Small intestine (tissue), 7 donors: ENCODE measurements at regions not wholly inside any gene's neighbourhood (a gene's known extent, or its start where the extent isn't known, plus 50 kb on each side); places are given as distances from the start of the nearest gene placed in this dataset.

Experiments
- DNase-seq, 2 donors: peaks; one replicate each; pipeline versions ENCODE4 v3.0.0 to v3.0.0-alpha.2; 2013
- FAIRE-seq: peaks from 2 replicates; lab custom pipeline; 2012; peaks lifted over from hg19 to GRCh38; lab: Jason Lieb, UNC
- H3K27ac ChIP-seq, 3 donors: one replicate each; pipeline ENCODE4 v1.5.1; 2013; ENCODE audit warnings: low read length in 2 of 3, mild to moderate bottlenecking in 2 of 3, control low read depth in 1 of 3, inconsistent platforms in 1 of 3, low read depth in 1 of 3, moderate library complexity in 1 of 3
- H3K27me3 ChIP-seq, 3 donors: one replicate each; pipeline ENCODE4 v1.6.1; 2013; ENCODE audit warnings: low read length in 3 of 3, inconsistent platforms in 1 of 3; ENCODE audit not compliant: control insufficient read depth in 3 of 3, insufficient read depth in 3 of 3
- H3K36me3 ChIP-seq, 3 donors: one replicate each; pipeline ENCODE4 v1.6.1; 2013; ENCODE audit warnings: low read length in 3 of 3, inconsistent platforms in 1 of 3, low read depth in 1 of 3, mild to moderate bottlenecking in 1 of 3, moderate library complexity in 1 of 3; ENCODE audit not compliant: control insufficient read depth in 3 of 3, insufficient read depth in 2 of 3
- H3K4me1 ChIP-seq, 3 donors: one replicate each; pipeline ENCODE4 v1.6.1; 2013; ENCODE audit warnings: low read length in 2 of 3, inconsistent platforms in 1 of 3, low read depth in 1 of 3, mild to moderate bottlenecking in 1 of 3, moderate library complexity in 1 of 3; ENCODE audit not compliant: control insufficient read depth in 3 of 3, insufficient read depth in 2 of 3
- H3K4me3 ChIP-seq, 3 donors: one replicate each; pipeline ENCODE4 v1.5.1; 2013; ENCODE audit warnings: low read length in 3 of 3, control low read depth in 1 of 3, inconsistent platforms in 1 of 3, low read depth in 1 of 3, mild to moderate bottlenecking in 1 of 3, moderate library complexity in 1 of 3
- H3K9me3 ChIP-seq, 2 donors: one replicate each; pipeline ENCODE4 v1.6.1; 2013; ENCODE audit warnings: low read depth in 1 of 2, low read length in 1 of 2; ENCODE audit not compliant: control insufficient read depth in 2 of 2, insufficient read depth in 1 of 2
- WGBS, 3 donors: extraction: QIAGEN DNeasy Blood & Tissue Kit; methylation state at CpG; one replicate each; pipeline ENCODE4 v1.1.7; 2013; 5-methylcytosine and 5-hydroxymethylcytosine counted together
- donor health status: healthy with polysubstance abuse.
- donor health status: control.
- donor health status: control.
- donor health status: Bipolar disorder and iron deficiency.
- donor health status: healthy.

DNA sequence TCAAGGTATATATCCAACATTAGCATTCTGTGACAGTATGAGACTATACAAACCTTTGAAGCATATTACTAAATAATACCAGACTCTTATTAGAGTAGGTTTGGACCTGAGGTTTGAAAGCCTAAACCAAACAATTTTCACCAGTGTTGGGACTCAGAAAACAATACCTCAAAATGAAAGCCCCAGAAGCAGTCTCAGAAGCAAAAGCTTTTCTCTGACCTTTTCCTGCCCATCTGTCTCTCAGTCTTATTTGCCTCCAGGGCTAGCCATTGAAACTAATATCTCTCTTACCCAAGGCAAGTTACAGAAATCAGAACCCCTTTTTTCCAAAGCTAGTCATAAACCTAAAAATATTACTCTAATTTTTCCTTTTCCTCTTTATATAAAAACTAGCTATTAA is 163.3 kb downstream of the PTCHD1 start:
- Histone ChIP-seq H3K27me3 (no peaks in the 10 kb centered on the region), H3K4me3 (no peak overlapping the region), H3K36me3 (no peaks in the 10 kb centered on the region), H3K9me3 (peaks cover 0 to 6% of the 10 kb centered on the region in 2 donors), H3K27ac (no peak overlapping the region), H3K4me1 (no peaks in the 10 kb centered on the region)
- DNase-seq (no peak), FAIRE-seq (no peak)

GRCh38 chrX:23501974-23502373 is 165.3 kb upstream of the PRDX4 start:
- DNase-seq (no peak), FAIRE-seq (no peak)
- Histone ChIP-seq H3K4me1 (no peaks in the 10 kb centered on the region), H3K27me3 (no peaks in the 10 kb centered on the region), H3K4me3 (no peak overlapping the region), H3K9me3 (no peaks in the 10 kb centered on the region), H3K36me3 (no peaks in the 10 kb centered on the region), H3K27ac (no peak overlapping the region)
- WGBS, 3 donors: 63 to 77% (median 68%) methylated on average over 4 of the region's 4 CpGs

- FAIRE-seq: no peak
- Histone ChIP-seq H3K27me3 (no peaks in the 10 kb centered on the region), H3K27ac (no peak overlapping the region), H3K4me3 (no peak overlapping the region), H3K4me1 (no peaks in the 10 kb centered on the region), H3K36me3 (no peaks in the 10 kb centered on the region), H3K9me3 (peaks cover 0 to under 1% of the 10 kb centered on the region in 2 donors)
- DNase-seq: peak; percentile 71 to 82
- 15 to 48% (median 30%) methylated on average over 8 of the region's 8 CpGs for WGBS, 3 donors
Measured at GRCh38 chrX:23503835-23504539, 163.3 kb upstream of the PRDX4 start.

- Histone ChIP-seq H3K27me3 (no peaks in the 10 kb centered on the region), H3K36me3 (no peaks in the 10 kb centered on the region), H3K4me1 (no peaks in the 10 kb centered on the region), H3K27ac (no peak overlapping the region), H3K9me3 (peaks cover 0 to 5% of the 10 kb centered on the region in 2 donors), H3K4me3 (no peak overlapping the region)
- WGBS, 3 donors: 51 to 81% (median 73%) methylated on average over 6 of the region's 6 CpGs
- FAIRE-seq: no peak
- DNase-seq: no peak
Measured at GRCh38 chrX:23504540-23504884, 162.8 kb upstream of the PRDX4 start.

DNA sequence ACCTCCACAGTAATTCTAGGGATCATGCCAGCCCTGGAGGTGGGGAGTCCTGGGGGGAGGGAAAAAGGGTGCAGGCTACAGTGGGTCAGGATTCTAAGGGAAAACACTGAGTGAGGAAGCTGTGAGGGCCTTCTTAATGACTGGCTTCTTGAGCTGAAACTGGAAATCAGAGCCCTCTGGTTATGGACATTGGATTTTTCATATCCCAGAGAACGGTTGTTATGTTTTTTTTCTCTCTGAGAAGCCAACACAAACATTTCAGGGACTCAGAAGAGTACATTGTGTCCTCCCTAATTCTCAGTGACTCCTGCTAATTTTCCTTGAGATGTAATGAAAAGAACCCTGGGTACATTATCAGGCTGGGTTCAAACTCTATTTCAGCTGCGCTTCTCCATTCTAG is 162.4 kb upstream of the PRDX4 start:
- no peaks in the 10 kb centered on the region for H3K27me3 ChIP-seq
- H3K4me3 ChIP-seq: no peak overlapping the region
- WGBS, 3 donors: 73 to 79% (median 73%) methylated on average over 2 of the region's 2 CpGs
- H3K4me1 ChIP-seq: no peaks in the 10 kb centered on the region
- DNase-seq (no peak), FAIRE-seq (no peak)
- H3K27ac ChIP-seq: no peak overlapping the region
- H3K36me3 ChIP-seq: no peaks in the 10 kb centered on the region
- peaks cover 0 to 8% of the 10 kb centered on the region in 2 donors for H3K9me3 ChIP-seq

DNA sequence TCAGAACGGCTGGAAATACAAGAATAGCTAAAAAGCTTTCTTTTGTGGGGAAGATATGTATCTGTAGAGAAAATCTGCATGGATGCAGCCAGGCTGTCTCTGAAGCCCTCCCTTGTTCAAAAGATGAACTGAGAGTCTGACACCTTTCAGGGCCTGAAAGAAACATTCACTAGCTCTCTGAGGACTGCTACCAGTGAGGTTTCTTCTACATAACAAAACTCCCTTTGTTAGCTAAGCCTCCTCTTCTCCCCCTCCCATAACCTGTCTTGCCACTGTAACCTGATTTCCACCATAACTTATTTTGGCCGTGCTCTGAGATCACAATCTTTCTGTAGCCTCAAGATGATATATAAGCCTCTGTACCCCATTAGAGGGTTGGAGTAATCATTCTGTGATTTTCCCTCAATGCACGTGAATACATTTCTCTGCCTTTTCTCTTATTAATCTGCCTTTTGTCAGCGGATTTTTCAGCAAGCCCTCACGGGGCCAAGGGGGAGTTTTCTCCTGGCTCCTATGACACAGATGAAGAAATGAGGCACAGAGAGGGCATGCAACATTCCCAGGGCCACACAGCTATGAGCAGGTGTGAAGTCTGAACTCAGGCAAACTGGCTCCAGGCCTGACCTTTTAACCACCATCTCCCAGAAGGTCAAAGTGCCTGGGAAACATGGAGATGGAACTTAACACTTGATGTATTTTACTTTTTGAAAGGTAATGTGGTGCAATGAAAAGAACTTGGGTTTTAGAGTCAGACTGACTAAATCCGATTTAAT is 161.6 kb upstream of the PRDX4 start:
- Histone ChIP-seq H3K4me3 (no peak overlapping the region), H3K4me1 (no peaks in the 10 kb centered on the region), H3K27me3 (no peaks in the 10 kb centered on the region), H3K36me3 (no peaks in the 10 kb centered on the region), H3K9me3 (peaks cover 0 to 8% of the 10 kb centered on the region in 2 donors), H3K27ac (no peak overlapping the region)
- FAIRE-seq: no peak
- no peak for DNase-seq
- 52 to 69% (median 58%) methylated on average over 6 of the region's 6 CpGs for WGBS, 3 donors

DNA sequence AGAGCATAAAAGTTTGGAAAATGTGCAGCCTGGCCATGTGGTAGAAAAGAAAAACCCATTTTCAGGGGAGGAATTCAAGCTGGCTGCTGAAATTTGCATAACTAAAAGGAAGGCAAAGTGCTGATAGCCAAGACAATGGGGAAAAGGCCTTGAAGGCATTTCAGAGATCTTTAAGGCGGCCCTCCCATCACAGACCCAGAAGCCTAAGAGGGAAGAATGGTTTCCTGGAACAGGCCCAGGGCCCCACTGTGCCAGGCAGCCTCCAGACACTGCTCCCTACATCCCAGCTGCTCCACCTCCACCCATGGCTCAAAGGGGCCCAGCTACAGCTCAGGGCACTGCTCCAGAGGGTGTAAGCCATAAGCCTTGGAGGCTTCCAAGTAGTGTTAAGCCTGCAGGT is 158.0 kb upstream of the PRDX4 start:
- WGBS, 3 donors: 53 to 90% (median 60%) methylated on average over 1 of the region's 1 CpG

GRCh38 chrX:23511793-23512192 is 155.5 kb upstream of the PRDX4 start:
- no peaks in the 10 kb centered on the region for H3K27me3 ChIP-seq
- WGBS, 3 donors: 43 to 72% (median 52%) methylated on average over 2 of the region's 2 CpGs
- no peaks in the 10 kb centered on the region for H3K4me1 ChIP-seq
- no peak for DNase-seq
- no peak overlapping the region for H3K27ac ChIP-seq
- no peaks in the 10 kb centered on the region for H3K36me3 ChIP-seq
- H3K9me3 ChIP-seq: peaks cover 0 to 8% of the 10 kb centered on the region in 2 donors
- no peak for FAIRE-seq
- no peak overlapping the region for H3K4me3 ChIP-seq

More for the DNA sequence above, 158.0 kb upstream of the PRDX4 start:
- FAIRE-seq: no peak
- peaks cover 0 to 8% of the 10 kb centered on the region in 2 donors for H3K9me3 ChIP-seq
- H3K36me3 ChIP-seq: no peaks in the 10 kb centered on the region
- H3K27me3 ChIP-seq: no peaks in the 10 kb centered on the region
- H3K27ac ChIP-seq: no peak overlapping the region
- DNase-seq: no peak
- no peaks in the 10 kb centered on the region for H3K4me1 ChIP-seq
- no peak overlapping the region for H3K4me3 ChIP-seq
